ENCODE measurements at regions not wholly inside any gene's neighbourhood (a gene's known extent, or its start where the extent isn't known, plus 50 kb on each side); places are given as distances from the start of the nearest gene placed in this dataset.

DNA sequence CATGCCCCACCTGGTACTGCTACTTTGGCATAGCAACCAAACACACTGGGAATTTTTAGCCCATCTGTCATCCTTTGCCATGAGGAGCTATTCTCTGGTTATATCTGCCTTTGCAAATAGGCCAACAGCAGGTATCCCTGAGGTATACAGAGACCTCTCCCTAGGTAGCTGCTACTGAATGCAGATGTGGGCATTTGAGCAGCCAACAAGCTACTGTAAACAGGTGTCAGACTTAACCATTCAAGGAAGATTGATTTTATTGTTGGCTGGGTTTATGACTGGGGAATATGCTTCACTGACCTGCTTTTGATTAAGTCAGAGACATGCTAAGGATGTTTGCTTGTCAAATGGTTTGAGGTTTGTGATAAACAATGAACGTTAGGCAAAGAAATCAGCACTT is 183.2 kb downstream of the OXSM start:
- no peak for ATAC-seq

GRCh38 chr3:25982756-25983155 is 192.9 kb downstream of the OXSM start:
- ATAC-seq (no peak), DNase-seq (no peak)
- no peaks in the 10 kb centered on the region for H3K9me3 ChIP-seq
- no peaks in the 10 kb centered on the region for H3K4me1 ChIP-seq
- H3K27ac ChIP-seq, result no peak overlapping the region
- intact Hi-C loops (cut with DNase I), result no loop called here
- TF ChIP-seq, protein P1, sequence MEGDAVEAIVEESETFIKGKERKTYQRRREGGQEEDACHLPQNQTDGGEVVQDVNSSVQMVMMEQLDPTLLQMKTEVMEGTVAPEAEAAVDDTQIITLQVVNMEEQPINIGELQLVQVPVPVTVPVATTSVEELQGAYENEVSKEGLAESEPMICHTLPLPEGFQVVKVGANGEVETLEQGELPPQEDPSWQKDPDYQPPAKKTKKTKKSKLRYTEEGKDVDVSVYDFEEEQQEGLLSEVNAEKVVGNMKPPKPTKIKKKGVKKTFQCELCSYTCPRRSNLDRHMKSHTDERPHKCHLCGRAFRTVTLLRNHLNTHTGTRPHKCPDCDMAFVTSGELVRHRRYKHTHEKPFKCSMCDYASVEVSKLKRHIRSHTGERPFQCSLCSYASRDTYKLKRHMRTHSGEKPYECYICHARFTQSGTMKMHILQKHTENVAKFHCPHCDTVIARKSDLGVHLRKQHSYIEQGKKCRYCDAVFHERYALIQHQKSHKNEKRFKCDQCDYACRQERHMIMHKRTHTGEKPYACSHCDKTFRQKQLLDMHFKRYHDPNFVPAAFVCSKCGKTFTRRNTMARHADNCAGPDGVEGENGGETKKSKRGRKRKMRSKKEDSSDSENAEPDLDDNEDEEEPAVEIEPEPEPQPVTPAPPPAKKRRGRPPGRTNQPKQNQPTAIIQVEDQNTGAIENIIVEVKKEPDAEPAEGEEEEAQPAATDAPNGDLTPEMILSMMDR (IDR thresholded peaks at IDR 0.05), result no peak
- TF ChIP-seq POLR2A (IDR thresholded peaks at IDR 0.05), result no peak
- no peak overlapping the region for H3K4me3 ChIP-seq
- no peaks in the 10 kb centered on the region for H3K36me3 ChIP-seq
- no peaks in the 10 kb centered on the region for H3K27me3 ChIP-seq
- 33 to 47% (median 41%) methylated on average over 1 of the region's 1 CpG for WGBS, 4 donors

More for the DNA sequence above, 183.2 kb downstream of the OXSM start:
- Histone ChIP-seq H3K27me3 (no peaks in the 10 kb centered on the region), H3K27ac (no peak overlapping the region), H3K9me3 (peaks cover 0 to 11% (median 0%) of the 10 kb centered on the region in 12 donors), H3K4me1 (no peaks in the 10 kb centered on the region), H3K36me3 (no peaks in the 10 kb centered on the region), H3K4me3 (no peak overlapping the region)
- TF ChIP-seq, protein P1 (IDR thresholded peaks at IDR 0.05), result no peak
- no peak for TF ChIP-seq POLR2A (IDR thresholded peaks at IDR 0.05)
- WGBS, 4 donors, result 56 to 62% (median 59%) methylated on average over 1 of the region's 1 CpG
- intact Hi-C loops (cut with DNase I), result no loop called here
- no peak for DNase-seq

DNA sequence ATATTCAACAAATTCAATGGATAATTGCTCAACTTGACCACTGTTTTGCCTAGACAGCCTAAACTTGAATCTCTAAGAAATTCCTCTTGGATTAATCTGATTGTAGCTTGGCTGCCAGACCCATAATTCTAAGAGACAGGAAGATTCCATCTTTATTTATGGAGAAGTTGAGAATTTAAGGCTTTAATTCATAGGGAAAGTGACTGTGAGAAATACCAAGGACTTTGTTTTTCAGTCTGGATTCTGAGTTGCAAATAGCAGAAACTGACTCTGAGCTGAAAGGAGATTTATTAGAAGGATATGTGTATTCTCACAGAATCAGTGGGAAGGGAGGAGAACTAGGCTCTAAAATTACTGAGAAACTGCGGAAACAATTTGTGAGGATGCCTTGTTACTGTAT is 195.7 kb downstream of the OXSM start:
- no peak for ATAC-seq
- H3K27ac ChIP-seq, result no peak overlapping the region
- H3K9me3 ChIP-seq, result peaks cover 0 to 7% (median 0%) of the 10 kb centered on the region in 12 donors
- no peaks in the 10 kb centered on the region for H3K4me1 ChIP-seq
- H3K36me3 ChIP-seq, result no peaks in the 10 kb centered on the region
- intact Hi-C loops (cut with DNase I), result no loop called here
- H3K4me3 ChIP-seq, result no peak overlapping the region
- WGBS, 4 donors, result 94 to 100% (median 96%) methylated on average over 1 of the region's 1 CpG
- DNase-seq, result no peak
- no peaks in the 10 kb centered on the region for H3K27me3 ChIP-seq
- TF ChIP-seq POLR2A (IDR thresholded peaks at IDR 0.05), result no peak
- TF ChIP-seq, protein P1 (IDR thresholded peaks at IDR 0.05), result no peak

- Histone ChIP-seq H3K27ac (no peak overlapping the region), H3K4me1 (no peaks in the 10 kb centered on the region), H3K27me3 (no peaks in the 10 kb centered on the region), H3K9me3 (peaks cover 0 to 46% (median 19%) of the 10 kb centered on the region in 12 donors), H3K4me3 (no peak overlapping the region), H3K36me3 (no peaks in the 10 kb centered on the region)
- intact Hi-C loops (cut with DNase I), result no loop called here
- DNase-seq (no peak), ATAC-seq (no peak)
- 91 to 95% (median 93%) methylated on average over 3 of the region's 3 CpGs for WGBS, 4 donors
- TF ChIP-seq, protein P1 (IDR thresholded peaks at IDR 0.05), result no peak
- no peak for TF ChIP-seq POLR2A (IDR thresholded peaks at IDR 0.05)
Measured at GRCh38 chr3:25992606-25993005, 202.7 kb downstream of the OXSM start.
